ENCODE measurements at regions not wholly inside any gene's neighbourhood (a gene's known extent, or its start where the extent isn't known, plus 50 kb on each side); places are given as distances from the start of the nearest gene placed in this dataset.

GRCh38 chr5:163870441-163870840, 365.0 kb downstream of the MAT2B start:
- TF ChIP-seq POLR2A (IDR thresholded peaks at IDR 0.05) (no peak), CTCF (IDR thresholded peaks at IDR 0.05 in 4 of 5, conservative IDR thresholded peaks at IDR 0.05 in 1 of 5) (no peak)

Measured in gastrocnemius medialis (tissue), 4 donors.